ENCODE measurements at regions not wholly inside any gene's neighbourhood (a gene's known extent, or its start where the extent isn't known, plus 50 kb on each side); places are given as distances from the start of the nearest gene placed in this dataset.

DNA sequence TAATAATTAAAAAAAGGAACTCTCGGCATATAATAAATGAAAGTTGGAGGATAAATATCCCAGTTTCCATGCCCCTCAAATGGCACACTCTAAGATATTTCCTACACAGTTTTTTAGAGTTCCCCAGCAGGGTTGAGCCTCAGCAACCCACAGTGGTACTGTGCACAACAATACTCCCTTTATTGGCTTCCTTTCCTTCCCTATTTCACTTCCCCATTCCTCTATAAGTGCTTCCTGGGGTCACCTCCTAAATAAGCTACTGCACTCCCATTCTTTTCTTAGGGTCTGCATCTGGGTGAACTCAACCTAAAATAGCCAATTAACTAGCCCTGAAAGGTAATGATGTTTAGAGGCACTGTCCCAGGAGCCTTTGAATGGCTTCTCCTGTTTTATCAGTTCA lies 76.4 kb upstream of the NHS start:
- TF ChIP-seq MAZ (IDR thresholded peaks at IDR 0.05; ENCODE audit: borderline replicate concordance, low read depth, low read length) (no peak), FOSL2 (IDR thresholded peaks at IDR 0.05) (no peak), FOSL2 (CRISPR knock-in tag; IDR thresholded peaks at IDR 0.05) (no peak), BHLHE40 (IDR thresholded peaks at IDR 0.05; ENCODE audit: low read depth, low read length) (no peak), TP53 (CRISPR knock-in tag; IDR thresholded peaks at IDR 0.05) (no peak), RFX5 (IDR thresholded peaks at IDR 0.05) (no peak)
- TF ChIP-seq, protein P1, sequence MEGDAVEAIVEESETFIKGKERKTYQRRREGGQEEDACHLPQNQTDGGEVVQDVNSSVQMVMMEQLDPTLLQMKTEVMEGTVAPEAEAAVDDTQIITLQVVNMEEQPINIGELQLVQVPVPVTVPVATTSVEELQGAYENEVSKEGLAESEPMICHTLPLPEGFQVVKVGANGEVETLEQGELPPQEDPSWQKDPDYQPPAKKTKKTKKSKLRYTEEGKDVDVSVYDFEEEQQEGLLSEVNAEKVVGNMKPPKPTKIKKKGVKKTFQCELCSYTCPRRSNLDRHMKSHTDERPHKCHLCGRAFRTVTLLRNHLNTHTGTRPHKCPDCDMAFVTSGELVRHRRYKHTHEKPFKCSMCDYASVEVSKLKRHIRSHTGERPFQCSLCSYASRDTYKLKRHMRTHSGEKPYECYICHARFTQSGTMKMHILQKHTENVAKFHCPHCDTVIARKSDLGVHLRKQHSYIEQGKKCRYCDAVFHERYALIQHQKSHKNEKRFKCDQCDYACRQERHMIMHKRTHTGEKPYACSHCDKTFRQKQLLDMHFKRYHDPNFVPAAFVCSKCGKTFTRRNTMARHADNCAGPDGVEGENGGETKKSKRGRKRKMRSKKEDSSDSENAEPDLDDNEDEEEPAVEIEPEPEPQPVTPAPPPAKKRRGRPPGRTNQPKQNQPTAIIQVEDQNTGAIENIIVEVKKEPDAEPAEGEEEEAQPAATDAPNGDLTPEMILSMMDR (IDR thresholded peaks at IDR 0.05), result no peak
